CD4-positive, alpha-beta T cell (primary cell): ENCODE measurements at regions not wholly inside any gene's neighbourhood (a gene's known extent, or its start where the extent isn't known, plus 50 kb on each side); places are given as distances from the start of the nearest gene placed in this dataset.

Experiments
- ATAC-seq: fragments of 200-7000 bp; cut with Tn5 transposase; one replicate; pipeline ENCODE4 v1.10.0; 2022; ENCODE audit warnings: mild to moderate bottlenecking; ENCODE audit not compliant: poor library complexity
- CTCF ChIA-PET: fragments of 350-600 bp; sonication (Branson Sonifier 250); formaldehyde crosslinking; loops from one replicate; lab custom pipeline; 2021; ENCODE audit warnings: antibody characterized with exemption, inconsistent platforms; lab: Charles Lee
- POLR2A ChIA-PET: fragments of 350-600 bp; sonication (Branson Sonifier 250); formaldehyde crosslinking; loops from one replicate; lab custom pipeline; 2021; ENCODE audit warnings: antibody characterized with exemption, inconsistent platforms; lab: Charles Lee
- DNase-seq, 14 experiments: peaks; one replicate each; pipeline ENCODE4 v3.0.0-alpha.2; 2013 to 2020; ENCODE audit warnings: mixed read lengths in 2 of 14
- H3K27ac ChIP-seq, 2 donors: one replicate each; pipeline versions ENCODE4 v1.5.1 to v1.7.0; 2013; ENCODE audit warnings: low read length in 2 of 2, low read depth in 1 of 2, mild to moderate bottlenecking in 1 of 2
- H3K27me3 ChIP-seq, 2 experiments: 1 replicate in 1 of 2; 2 replicates in 1 of 2; pipeline versions ENCODE4 v1.6.1 to v1.7.0; 2013; ENCODE audit warnings: low read length in 2 of 2, control low read depth in 1 of 2, mild to moderate bottlenecking in 1 of 2, moderate library complexity in 1 of 2; ENCODE audit not compliant: insufficient read depth in 2 of 2, control insufficient read depth in 1 of 2
- H3K36me3 ChIP-seq: one replicate; pipeline ENCODE4 v1.6.1; 2013; ENCODE audit warnings: low read length, control low read depth; ENCODE audit not compliant: insufficient read depth
- H3K4me1 ChIP-seq: one replicate; pipeline ENCODE4 v1.6.1; 2013; ENCODE audit warnings: low read length, control low read depth; ENCODE audit not compliant: insufficient read depth
- H3K4me3 ChIP-seq: one replicate; pipeline ENCODE4 v1.5.1; 2013; ENCODE audit warnings: mild to moderate bottlenecking, low read length, moderate library complexity
- H3K9me3 ChIP-seq, 2 experiments: 1 replicate in 1 of 2; 2 replicates in 1 of 2; pipeline versions ENCODE4 v1.6.1 to v1.7.0; 2013; ENCODE audit warnings: low read length in 2 of 2, mild to moderate bottlenecking in 2 of 2, control low read depth in 1 of 2, moderate library complexity in 1 of 2; ENCODE audit not compliant: control insufficient read depth in 1 of 2, insufficient read depth in 1 of 2
- H3K27ac Mint-ChIP-seq: one replicate; pipeline ENCODE4 v1.8.0; 2020; ENCODE audit warnings: mixed read lengths
- H3K27me3 Mint-ChIP-seq: one replicate; pipeline ENCODE4 v1.8.0; 2021; ENCODE audit warnings: mixed read lengths
- H3K36me3 Mint-ChIP-seq: one replicate; pipeline ENCODE4 v1.8.0; 2021; ENCODE audit warnings: low read depth, mixed read lengths
- H3K4me1 Mint-ChIP-seq: one replicate; pipeline ENCODE4 v1.8.0; 2021; ENCODE audit warnings: low read depth, mixed read lengths
- H3K4me3 Mint-ChIP-seq: one replicate; pipeline ENCODE4 v1.8.0; 2020; ENCODE audit warnings: mild to moderate bottlenecking, mixed read lengths
- H3K9me3 Mint-ChIP-seq: one replicate; pipeline ENCODE4 v1.8.0; 2020; ENCODE audit warnings: mixed read lengths
- CTCF ChIP-seq: fragments of 200-600 bp; IDR thresholded peaks from one replicate; pipeline ENCODE4 v1.8.0; 2022; ENCODE audit warnings: antibody characterized with exemption, mild to moderate bottlenecking
- intact Hi-C, 2 experiments: fragments of 100-400 bp; cut with DNase I in 1 of 2; cut with micrococcal nuclease in 1 of 2; formaldehyde crosslinking; loops; one replicate each; pipeline versions ENCODE4 v1.15.1 to v1.9.0; 2023 to 2025; cut with DNase I, micrococcal nuclease

- Mint-ChIP-seq H3K4me1 (no peaks in the 10 kb centered on the region), H3K4me3 (no peak overlapping the region), H3K27ac (no peak overlapping the region), H3K27me3 (no peaks in the 10 kb centered on the region), H3K36me3 (no peaks in the 10 kb centered on the region), H3K9me3 (peaks cover 6% of the 10 kb centered on the region)
- DNase-seq (no peak), ATAC-seq (no peak)
- no peak overlapping the region for H3K27ac ChIP-seq
- no peaks in the 10 kb centered on the region for H3K4me1 ChIP-seq
- H3K36me3 ChIP-seq: no peaks in the 10 kb centered on the region
- CTCF ChIA-PET: no interaction called here
- intact Hi-C loops: no loop called here
- no peaks in the 10 kb centered on the region for H3K27me3 ChIP-seq
- no peak overlapping the region for H3K4me3 ChIP-seq
- H3K9me3 ChIP-seq: peaks cover 0 to 6% of the 10 kb centered on the region in 2 experiments
- no peak for TF ChIP-seq CTCF
- POLR2A ChIA-PET: no interaction called here
Observed at GRCh38 chr21:23694390-23694789, 1912.9 kb downstream of the MRPL39 start.

- DNase-seq (no peak), ATAC-seq (no peak)
- no peaks in the 10 kb centered on the region for H3K9me3 ChIP-seq
- Mint-ChIP-seq H3K27ac (no peak overlapping the region), H3K9me3 (peaks cover 6% of the 10 kb centered on the region), H3K4me3 (no peak overlapping the region), H3K36me3 (no peaks in the 10 kb centered on the region), H3K4me1 (no peaks in the 10 kb centered on the region), H3K27me3 (no peaks in the 10 kb centered on the region)
- H3K27me3 ChIP-seq: no peaks in the 10 kb centered on the region
- no peaks in the 10 kb centered on the region for H3K36me3 ChIP-seq
- no peak for TF ChIP-seq CTCF
- no peak overlapping the region for H3K27ac ChIP-seq
- intact Hi-C loops: no loop called here
- CTCF ChIA-PET: no interaction called here
- H3K4me1 ChIP-seq: no peaks in the 10 kb centered on the region
- no peak overlapping the region for H3K4me3 ChIP-seq
- POLR2A ChIA-PET: no interaction called here
Observed at GRCh38 chr21:23690316-23690715, 1917.0 kb downstream of the MRPL39 start.

DNA sequence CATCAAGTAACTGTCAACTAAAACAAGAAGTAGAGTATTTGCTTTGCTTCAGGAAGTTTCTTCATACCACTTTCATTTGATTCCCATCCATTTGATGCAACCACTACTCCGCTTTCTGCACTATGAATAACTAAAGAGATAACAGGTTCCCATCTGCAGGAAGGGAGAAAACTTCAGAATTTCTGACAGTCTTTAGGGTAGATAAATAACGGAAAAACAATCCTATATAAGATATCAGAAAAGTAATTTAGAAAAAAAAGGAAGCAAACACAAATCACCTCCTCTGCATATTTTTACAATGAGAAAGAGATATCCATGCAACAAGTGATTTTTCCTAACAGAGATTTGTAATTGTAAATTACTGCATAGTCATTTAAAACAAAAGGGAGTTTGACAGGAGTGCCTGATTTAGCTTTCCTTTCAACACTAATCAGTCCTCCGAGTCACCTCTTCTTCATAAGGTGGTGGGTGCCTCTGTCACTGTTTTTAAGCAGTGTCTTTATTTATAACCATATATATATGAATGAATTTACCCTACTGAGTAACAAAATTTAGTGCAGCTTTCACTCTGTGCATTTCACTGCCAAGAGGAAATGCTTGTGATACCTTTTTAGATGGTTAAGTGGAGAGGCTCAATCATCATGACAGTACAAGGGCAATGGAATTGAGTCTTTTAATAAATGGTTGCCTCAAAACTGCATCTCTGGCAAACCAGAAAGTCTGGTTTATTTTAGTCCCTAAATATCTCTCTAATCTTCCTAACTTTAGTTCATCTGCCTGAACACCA, 1920.4 kb downstream of the MRPL39 start:
- POLR2A ChIA-PET: no interaction called here
- H3K27ac ChIP-seq: no peak overlapping the region
- H3K9me3 Mint-ChIP-seq: peaks cover 6% of the 10 kb centered on the region
- no peaks in the 10 kb centered on the region for H3K4me1 ChIP-seq
- H3K36me3 Mint-ChIP-seq: no peaks in the 10 kb centered on the region
- TF ChIP-seq CTCF: no peak
- H3K4me3 Mint-ChIP-seq: no peak overlapping the region
- H3K4me1 Mint-ChIP-seq: no peaks in the 10 kb centered on the region
- no peaks in the 10 kb centered on the region for H3K27me3 ChIP-seq
- DNase-seq (no peak), ATAC-seq (no peak)
- no peak overlapping the region for H3K4me3 ChIP-seq
- CTCF ChIA-PET: no interaction called here
- H3K27ac Mint-ChIP-seq: no peak overlapping the region
- no peaks in the 10 kb centered on the region for H3K27me3 Mint-ChIP-seq
- no peaks in the 10 kb centered on the region for H3K9me3 ChIP-seq
- intact Hi-C loops: no loop called here
- no peaks in the 10 kb centered on the region for H3K36me3 ChIP-seq
